GM10248 (cell line): ENCODE measurements at regions not wholly inside any gene's neighbourhood (a gene's known extent, or its start where the extent isn't known, plus 50 kb on each side); places are given as distances from the start of the nearest gene placed in this dataset.

Source experiments
- CTCF ChIA-PET: fragments of 300-600 bp; sonication (Branson Sonifier 250); formaldehyde crosslinking; extraction: SDS; loops from one replicate; lab custom pipeline; 2021; ENCODE audit warnings: antibody characterized with exemption; lab: Yijun Ruan, JAX
- POLR2A ChIA-PET: fragments of 350-650 bp; sonication (Branson Sonifier 250); formaldehyde crosslinking; extraction: SDS; loops from one replicate; lab custom pipeline; 2020; ENCODE audit warnings: antibody characterized with exemption; lab: Yijun Ruan, JAX
- DNase-seq: peaks from one replicate; pipeline ENCODE4 v3.0.0; 2012; ENCODE audit errors: extremely low spot score
- TF ChIP-seq, protein P1 (sequence below): IDR thresholded peaks from 2 replicates; pipeline ENCODE4 v1.5.1; 2012; ENCODE audit warnings: mild to moderate bottlenecking, low read depth; ENCODE audit errors: extremely low read depth, missing control alignments, control extremely low read depth

DNA sequence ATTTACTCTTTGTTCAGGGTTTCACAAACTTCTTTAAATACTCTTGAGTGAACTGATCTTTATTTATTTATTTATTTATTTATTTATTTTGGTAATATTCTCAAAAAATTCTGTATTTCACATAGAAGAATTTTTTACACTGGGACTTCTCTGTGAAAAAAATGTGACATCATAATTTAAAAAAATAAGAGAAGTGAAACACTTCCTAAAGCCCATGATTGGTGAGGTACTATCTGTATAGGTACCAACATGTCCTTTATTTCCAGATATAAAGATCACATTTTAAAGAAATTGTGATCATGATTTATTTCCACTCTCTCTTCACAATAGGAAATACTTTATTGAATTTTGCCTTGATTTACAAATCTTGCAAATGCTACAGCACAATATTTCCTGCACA lies 497.1 kb downstream of the FAT4 start:
- TF ChIP-seq, protein P1, sequence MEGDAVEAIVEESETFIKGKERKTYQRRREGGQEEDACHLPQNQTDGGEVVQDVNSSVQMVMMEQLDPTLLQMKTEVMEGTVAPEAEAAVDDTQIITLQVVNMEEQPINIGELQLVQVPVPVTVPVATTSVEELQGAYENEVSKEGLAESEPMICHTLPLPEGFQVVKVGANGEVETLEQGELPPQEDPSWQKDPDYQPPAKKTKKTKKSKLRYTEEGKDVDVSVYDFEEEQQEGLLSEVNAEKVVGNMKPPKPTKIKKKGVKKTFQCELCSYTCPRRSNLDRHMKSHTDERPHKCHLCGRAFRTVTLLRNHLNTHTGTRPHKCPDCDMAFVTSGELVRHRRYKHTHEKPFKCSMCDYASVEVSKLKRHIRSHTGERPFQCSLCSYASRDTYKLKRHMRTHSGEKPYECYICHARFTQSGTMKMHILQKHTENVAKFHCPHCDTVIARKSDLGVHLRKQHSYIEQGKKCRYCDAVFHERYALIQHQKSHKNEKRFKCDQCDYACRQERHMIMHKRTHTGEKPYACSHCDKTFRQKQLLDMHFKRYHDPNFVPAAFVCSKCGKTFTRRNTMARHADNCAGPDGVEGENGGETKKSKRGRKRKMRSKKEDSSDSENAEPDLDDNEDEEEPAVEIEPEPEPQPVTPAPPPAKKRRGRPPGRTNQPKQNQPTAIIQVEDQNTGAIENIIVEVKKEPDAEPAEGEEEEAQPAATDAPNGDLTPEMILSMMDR = no peak
- CTCF ChIA-PET = interaction anchor here (1.3 kb wide), 1 partner anchor 18 kb away, joined by 3 read pairs; no protein-coding TSS in a partner anchor
- no peak for DNase-seq
- POLR2A ChIA-PET = no interaction called here

DNA sequence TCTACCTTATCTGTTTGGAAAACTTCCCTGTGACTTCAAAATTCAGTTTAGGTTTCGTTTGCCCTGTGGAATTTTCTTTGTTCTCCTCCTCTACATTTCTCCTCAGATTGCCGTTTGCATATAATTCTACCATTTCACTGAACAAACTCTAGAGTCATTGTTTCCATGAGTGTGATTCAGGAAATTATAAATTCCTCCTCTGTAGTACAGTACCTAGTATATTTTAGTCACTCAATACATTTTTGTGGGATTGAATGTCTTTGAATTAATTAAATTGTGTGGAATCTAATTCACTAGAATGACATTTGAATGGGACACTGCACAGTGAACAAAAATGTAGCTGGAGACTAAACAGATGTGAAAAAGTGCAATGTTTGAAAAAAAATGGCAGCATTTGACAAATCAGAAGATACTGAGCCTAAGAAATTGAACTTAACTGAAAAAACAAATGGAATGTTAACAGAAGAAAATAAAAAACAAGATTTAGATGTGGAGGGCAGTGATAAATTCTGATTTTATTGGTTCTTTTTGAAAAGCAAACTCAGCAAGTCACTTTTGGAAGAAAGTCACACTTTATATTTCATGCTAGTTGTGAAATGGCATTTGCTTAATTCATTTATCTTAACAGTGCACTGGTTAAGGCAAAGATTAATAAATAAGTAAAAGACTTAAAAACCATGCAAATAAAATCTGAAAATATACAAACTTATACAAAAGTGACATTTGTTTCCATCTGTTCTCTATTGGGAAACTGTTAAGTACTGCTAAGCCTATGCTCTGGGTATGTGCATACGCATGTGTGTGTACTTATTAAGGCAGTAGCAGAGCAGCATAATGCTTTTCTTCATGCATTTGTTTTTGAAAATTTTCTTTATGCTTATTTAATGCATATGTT lies 512.3 kb downstream of the FAT4 start:
- no peak for DNase-seq
- CTCF ChIA-PET = no interaction called here
- POLR2A ChIA-PET = no interaction called here
- TF ChIP-seq, protein P1 = no peak

DNA sequence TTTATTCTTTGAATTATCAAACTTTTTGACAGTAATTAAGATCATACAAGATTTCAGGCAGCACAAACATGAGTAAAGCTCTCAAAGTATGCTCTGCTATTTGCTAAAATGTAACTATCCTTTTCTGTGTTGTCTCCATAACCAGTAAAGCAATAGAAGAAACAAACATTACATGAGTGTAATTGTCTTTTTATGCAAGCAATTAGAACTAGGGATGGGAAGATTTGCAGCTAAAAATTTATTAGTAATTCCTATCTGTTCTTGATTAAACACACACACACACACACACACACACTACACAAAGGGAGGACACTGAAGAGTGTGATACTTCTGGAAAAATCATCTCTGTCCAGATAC lies 512.9 kb downstream of the FAT4 start:
- TF ChIP-seq, protein P1 = no peak
- no peak for DNase-seq
- CTCF ChIA-PET = no interaction called here
- POLR2A ChIA-PET = no interaction called here

DNA sequence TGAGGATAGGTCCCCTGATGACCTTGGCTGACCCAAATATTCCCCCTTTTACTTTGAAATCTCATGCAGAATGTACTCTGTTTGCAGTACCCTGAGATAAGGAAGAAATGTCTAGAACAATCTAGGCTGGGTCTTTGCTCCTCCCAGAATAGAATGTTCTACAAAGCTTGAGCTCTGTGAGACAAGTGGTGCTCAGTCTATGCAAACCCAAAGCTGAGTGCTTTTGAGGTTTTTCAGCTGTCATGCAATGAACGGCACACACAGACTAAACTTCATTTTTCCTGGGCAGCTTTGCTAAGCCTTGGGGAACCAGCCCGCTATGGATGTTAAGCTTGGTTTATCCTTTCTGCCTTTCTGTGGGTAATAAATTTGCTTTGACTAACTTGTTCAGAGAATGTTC lies 513.6 kb downstream of the FAT4 start:
- ChIA-PET CTCF (interaction anchor here (1.2 kb wide), 1 partner anchor 10 kb away, joined by 4 read pairs; no protein-coding TSS in a partner anchor), POLR2A (no interaction called here)
- no peak for DNase-seq
- TF ChIP-seq, protein P1 = no peak

DNA sequence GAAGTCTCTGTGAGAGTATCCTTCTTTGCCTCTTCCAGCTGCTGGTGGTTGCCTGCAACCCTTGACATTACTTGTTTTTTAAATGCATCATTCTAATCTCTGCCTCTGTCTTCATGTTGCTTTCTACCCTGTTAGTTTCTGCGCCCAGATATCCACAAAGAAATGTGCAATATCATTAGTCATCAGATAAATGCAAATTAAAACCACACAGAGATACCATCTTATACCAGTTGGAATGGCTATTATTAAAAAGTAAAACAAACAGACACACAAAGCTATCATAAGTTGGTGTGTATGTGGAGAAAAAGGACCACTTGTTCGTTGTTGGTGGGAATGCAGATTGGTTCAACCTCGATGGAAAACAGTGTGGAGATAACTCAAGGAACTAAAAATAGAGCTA lies 517.4 kb downstream of the FAT4 start:
- TF ChIP-seq, protein P1 = no peak
- ChIA-PET POLR2A (no interaction called here), CTCF (interaction anchor here (1.8 kb wide), 1 partner anchor 9 kb away, joined by 5 read pairs; no protein-coding TSS in a partner anchor)
- DNase-seq = no peak

DNA sequence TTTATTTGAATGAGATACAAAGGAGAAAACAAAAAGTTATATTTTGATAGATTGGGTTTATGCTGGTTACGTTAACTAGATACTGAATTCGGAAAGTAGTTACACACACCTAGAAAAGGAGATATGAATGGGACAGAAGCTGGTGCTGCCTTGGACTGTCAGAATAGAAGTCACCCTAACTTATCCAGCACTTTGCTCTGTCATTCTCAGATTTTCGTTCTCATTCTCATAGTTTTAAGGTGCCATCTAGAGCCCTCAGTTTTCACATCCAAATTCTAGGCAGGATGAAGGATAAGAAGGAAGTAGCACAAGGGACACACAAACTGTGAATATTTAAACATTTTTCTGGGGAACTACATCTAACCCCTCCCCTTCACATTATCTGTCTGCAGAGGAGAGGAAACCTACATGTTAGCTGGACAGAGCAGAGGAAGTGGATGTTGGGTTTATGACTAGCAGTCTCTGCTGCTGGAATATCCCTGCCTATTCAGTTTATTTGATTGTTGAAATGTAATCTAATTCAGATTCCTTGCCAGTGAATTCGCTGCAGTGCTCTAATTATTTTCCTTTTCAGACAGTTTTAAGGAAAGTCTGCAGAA lies 521.9 kb downstream of the FAT4 start:
- ChIA-PET CTCF (no interaction called here), POLR2A (no interaction called here)
- TF ChIP-seq, protein P1 = no peak
- DNase-seq = no peak
